ENCODE measurements at regions not wholly inside any gene's neighbourhood (a gene's known extent, or its start where the extent isn't known, plus 50 kb on each side); places are given as distances from the start of the nearest gene placed in this dataset.

DNA sequence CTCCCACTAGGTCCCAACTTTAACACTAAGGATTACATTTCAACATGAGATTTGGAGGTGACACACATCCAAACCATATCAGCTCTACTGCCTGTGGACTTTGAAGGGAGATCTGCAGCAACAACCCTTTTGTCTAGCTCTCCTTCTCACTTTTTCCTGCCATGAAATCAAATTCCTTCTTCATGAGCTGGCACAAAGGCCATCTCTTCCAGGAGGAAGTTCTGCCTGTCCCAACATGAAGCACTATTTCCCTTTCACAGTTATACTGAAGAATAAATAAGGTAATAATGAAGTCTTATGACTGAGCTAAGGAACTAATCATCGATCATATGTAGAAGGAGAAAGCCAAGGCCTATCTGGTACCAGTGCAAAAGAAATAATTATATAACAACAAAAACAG lies 253.5 kb upstream of the TENM4 start:
- ChIA-PET CTCF (no interaction called here), POLR2A (no interaction called here)
- Histone ChIP-seq H3K27ac (ENCODE audit: insufficient read depth, low read depth, low read length) (no peak overlapping the region), H3K9ac (replicated peaks; ENCODE audit: extremely low read depth, insufficient read depth, low read length) (no peak overlapping the region), H2AFZ (ENCODE audit: low read depth, low read length) (no peak overlapping the region), H3K9me3 (replicated peaks; ENCODE audit: control insufficient read depth, insufficient read depth, low read length) (no peaks in the 10 kb centered on the region), H3K9me1 (replicated peaks; ENCODE audit: control insufficient read depth, extremely low read depth, insufficient read depth, low read length) (no peaks in the 10 kb centered on the region), H3K27me3 (ENCODE audit: control insufficient read depth in 2 of 2, insufficient read depth in 2 of 2, low read length in 2 of 2) (no peaks in the 10 kb centered on the region), H3K4me3 (replicated peaks in 1 of 3; ENCODE audit: insufficient read depth in 1 of 3, low read depth in 1 of 3, low read length in 3 of 3) (no peak overlapping the region), H3K36me3 (ENCODE audit: control insufficient read depth in 2 of 2, extremely low read depth in 1 of 2, insufficient read depth in 2 of 2, low read length in 2 of 2) (no peaks in the 10 kb centered on the region), H3K79me2 (ENCODE audit: control insufficient read depth, insufficient read depth, low read length) (no peaks in the 10 kb centered on the region), H4K20me1 (replicated peaks; ENCODE audit: control insufficient read depth, extremely low read depth, insufficient read depth, low read length) (no peaks in the 10 kb centered on the region), H3K4me1 (ENCODE audit: control insufficient read depth, extremely low read depth, insufficient read depth, low read length) (no peaks in the 10 kb centered on the region), H3K4me2 (ENCODE audit: insufficient read depth, low read length) (no peak overlapping the region)
- intact Hi-C loops (cut with micrococcal nuclease) (no loop called here), dilution Hi-C loops (cut with MboI; ENCODE audit: extremely low pct_ligation_motif_present, low sequenced_read_pairs) (no loop called here)
- DNase-seq (ENCODE audit: low read depth, low spot score) = no peak
- no peak for FAIRE-seq
- TF ChIP-seq POLR2A (IDR thresholded peaks at IDR 0.05; ENCODE audit: low read depth, low read length) = no peak
- no TSS peak for BruUV-seq (replicated peaks)

DNA sequence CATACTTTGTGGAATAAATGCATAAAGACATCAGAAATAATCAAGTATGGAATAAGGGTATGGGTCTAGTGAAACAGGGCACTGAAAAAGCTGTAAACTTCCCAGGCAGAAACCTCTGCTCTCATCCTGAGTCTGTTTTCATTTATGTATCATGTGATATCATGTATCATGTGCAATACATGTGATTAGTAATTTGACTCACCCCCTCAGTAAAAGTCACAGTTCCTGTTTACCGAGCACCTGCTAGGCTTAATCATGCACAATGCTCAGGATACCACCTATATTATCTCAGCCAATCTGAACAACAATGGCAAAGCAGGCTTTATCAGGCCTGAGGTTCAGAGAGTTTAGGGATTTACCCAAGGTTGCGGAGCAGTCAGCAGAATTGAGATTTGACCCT lies 250.6 kb upstream of the TENM4 start:
- ChIA-PET POLR2A (no interaction called here), CTCF (no interaction called here)
- BruUV-seq (replicated peaks) = no TSS peak

More for the DNA sequence above, 250.6 kb upstream of the TENM4 start:
- dilution Hi-C loops (cut with MboI; ENCODE audit: extremely low pct_ligation_motif_present, low sequenced_read_pairs) (no loop called here), intact Hi-C loops (cut with micrococcal nuclease) (no loop called here)
- Histone ChIP-seq H3K9ac (replicated peaks; ENCODE audit: extremely low read depth, insufficient read depth, low read length) (no peak overlapping the region), H2AFZ (ENCODE audit: low read depth, low read length) (no peak overlapping the region), H4K20me1 (replicated peaks; ENCODE audit: control insufficient read depth, extremely low read depth, insufficient read depth, low read length) (no peaks in the 10 kb centered on the region), H3K4me3 (replicated peaks in 1 of 3; ENCODE audit: insufficient read depth in 1 of 3, low read depth in 1 of 3, low read length in 3 of 3) (no peak overlapping the region), H3K9me3 (replicated peaks; ENCODE audit: control insufficient read depth, insufficient read depth, low read length) (peaks cover 2% of the 10 kb centered on the region), H3K27me3 (ENCODE audit: control insufficient read depth in 2 of 2, insufficient read depth in 2 of 2, low read length in 2 of 2) (no peaks in the 10 kb centered on the region), H3K4me1 (ENCODE audit: control insufficient read depth, extremely low read depth, insufficient read depth, low read length) (no peaks in the 10 kb centered on the region), H3K36me3 (ENCODE audit: control insufficient read depth in 2 of 2, extremely low read depth in 1 of 2, insufficient read depth in 2 of 2, low read length in 2 of 2) (no peaks in the 10 kb centered on the region), H3K27ac (ENCODE audit: insufficient read depth, low read depth, low read length) (no peak overlapping the region), H3K9me1 (replicated peaks; ENCODE audit: control insufficient read depth, extremely low read depth, insufficient read depth, low read length) (no peaks in the 10 kb centered on the region), H3K4me2 (ENCODE audit: insufficient read depth, low read length) (no peak overlapping the region), H3K79me2 (ENCODE audit: control insufficient read depth, insufficient read depth, low read length) (no peaks in the 10 kb centered on the region)
- no peak for DNase-seq (ENCODE audit: low read depth, low spot score)
- FAIRE-seq = no peak
- TF ChIP-seq EZH2 (IDR thresholded peaks at IDR 0.05; ENCODE audit: borderline replicate concordance, low read depth, low read length, severe bottlenecking) = no peak
- TF ChIP-seq GATA2 (IDR thresholded peaks at IDR 0.05; ENCODE audit: insufficient read depth, insufficient read length, low read depth, low read length) = no peak
- no peak for TF ChIP-seq MYC (IDR thresholded peaks at IDR 0.05; ENCODE audit: low read depth, low read length)
- no peak for TF ChIP-seq POLR2AphosphoS5 (IDR thresholded peaks at IDR 0.05; ENCODE audit: insufficient read depth, low read depth, low read length)
- no peak for TF ChIP-seq MAX (IDR thresholded peaks at IDR 0.05; ENCODE audit: insufficient read depth, insufficient read length)
- TF ChIP-seq CTCF (IDR thresholded peaks at IDR 0.05; ENCODE audit: extremely low read depth in 1 of 2, insufficient read depth in 1 of 2, low read depth in 1 of 2, low read length in 2 of 2) = no peak
- no peak for TF ChIP-seq POLR2A (IDR thresholded peaks at IDR 0.05; ENCODE audit: low read depth, low read length)
- no peak for TF ChIP-seq FOS (IDR thresholded peaks at IDR 0.05; ENCODE audit: borderline replicate concordance, insufficient read depth, low read length)
- TF ChIP-seq JUN (IDR thresholded peaks at IDR 0.05; ENCODE audit: borderline replicate concordance, insufficient read depth, insufficient read length, low read depth) = no peak
